ENCODE measurements at regions not wholly inside any gene's neighbourhood (a gene's known extent, or its start where the extent isn't known, plus 50 kb on each side); places are given as distances from the start of the nearest gene placed in this dataset.
"Not testable (repeated sequence)": the region's sequence is repeated elsewhere in the genome, so short reads cannot be mapped to it uniquely, and the experiment has no call there.

- ATAC-seq; DNase-seq (ENCODE audit: missing footprints); intact Hi-C loops (cut with DNase I): not testable (repeated sequence)
Measured at GRCh38 chr4:10388146-10388545, 69.1 kb downstream of the ZNF518B start.

GRCh38 chr4:10385994-10386394, 71.2 kb downstream of the ZNF518B start:
- DNase-seq (ENCODE audit: missing footprints), result no peak
- ATAC-seq, result no peak
- intact Hi-C loops (cut with DNase I), result no loop called here

DNA sequence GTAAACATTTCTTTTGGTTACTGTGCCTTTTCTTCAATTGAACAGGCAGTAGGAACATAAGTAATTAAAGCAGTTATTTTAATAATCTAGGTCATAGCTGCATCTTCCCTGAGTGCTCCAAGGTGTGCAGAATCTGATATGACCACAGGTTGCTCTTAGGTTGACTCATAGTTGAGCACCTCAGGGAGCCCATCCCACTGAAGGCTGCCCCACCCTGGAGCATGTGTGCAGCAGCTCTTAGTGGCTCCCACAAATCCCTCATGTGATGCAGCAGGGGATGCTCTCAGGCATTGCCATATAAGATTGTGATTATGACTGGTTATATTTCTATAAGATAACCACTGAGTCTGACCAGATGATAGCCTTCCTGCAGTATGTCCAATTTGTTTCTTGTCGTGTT, 72.3 kb downstream of the ZNF518B start:
- intact Hi-C loops (cut with DNase I), result no loop called here
- no peak for DNase-seq (ENCODE audit: missing footprints)
- ATAC-seq, result no peak

GRCh38 chr4:10383417-10383816, 73.8 kb downstream of the ZNF518B start:
- DNase-seq (ENCODE audit: missing footprints), result no peak
- intact Hi-C loops (cut with DNase I), result no loop called here
- ATAC-seq, result no peak

- ATAC-seq; DNase-seq (ENCODE audit: missing footprints); intact Hi-C loops (cut with DNase I): not testable (repeated sequence)
Measured at GRCh38 chr4:10382171-10382570, 75.1 kb downstream of the ZNF518B start.

DNA sequence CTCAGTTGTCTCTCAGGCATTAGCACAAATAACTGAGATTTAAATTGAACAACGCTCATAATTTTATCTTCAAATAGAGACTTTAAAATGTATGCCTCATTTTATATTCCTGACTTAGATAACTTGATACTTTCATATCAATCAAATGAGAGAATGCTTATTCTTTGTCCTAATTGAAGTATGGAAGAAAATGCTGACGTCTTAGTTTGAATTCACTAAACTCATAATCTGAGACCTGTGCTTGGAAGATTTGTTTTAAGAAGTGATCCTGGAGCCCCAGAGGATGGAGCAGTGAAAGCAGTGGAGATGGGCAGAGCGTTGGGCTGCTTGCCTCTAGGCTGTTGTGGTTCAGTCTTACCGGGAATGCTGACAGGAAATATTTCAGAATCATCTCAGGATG, 76.1 kb downstream of the ZNF518B start:
- DNase-seq (ENCODE audit: missing footprints) (no peak), ATAC-seq (no peak)
- intact Hi-C loops (cut with DNase I), result no loop called here

DNA sequence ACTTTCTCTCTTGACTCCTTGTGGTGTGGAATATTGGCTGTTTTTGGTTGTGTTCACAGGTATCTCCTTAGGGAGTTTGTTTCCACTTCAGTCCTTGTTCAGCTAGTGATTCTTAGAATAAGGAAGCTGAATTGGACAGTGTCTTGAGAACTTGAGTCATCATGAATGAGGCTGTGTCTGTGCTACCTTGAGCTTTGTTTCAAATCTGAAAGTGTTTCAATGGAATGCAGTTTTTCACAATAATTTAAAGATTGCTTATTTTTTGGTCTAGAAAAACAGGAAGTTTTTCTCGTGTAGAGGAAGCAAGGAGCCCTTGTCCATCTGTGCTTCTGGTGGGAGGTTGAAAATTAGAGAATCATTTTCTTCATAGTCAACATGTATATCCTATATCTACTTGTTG, 76.5 kb downstream of the ZNF518B start:
- intact Hi-C loops (cut with DNase I), result no loop called here
- DNase-seq (ENCODE audit: missing footprints), result no peak
- no peak for ATAC-seq

DNA sequence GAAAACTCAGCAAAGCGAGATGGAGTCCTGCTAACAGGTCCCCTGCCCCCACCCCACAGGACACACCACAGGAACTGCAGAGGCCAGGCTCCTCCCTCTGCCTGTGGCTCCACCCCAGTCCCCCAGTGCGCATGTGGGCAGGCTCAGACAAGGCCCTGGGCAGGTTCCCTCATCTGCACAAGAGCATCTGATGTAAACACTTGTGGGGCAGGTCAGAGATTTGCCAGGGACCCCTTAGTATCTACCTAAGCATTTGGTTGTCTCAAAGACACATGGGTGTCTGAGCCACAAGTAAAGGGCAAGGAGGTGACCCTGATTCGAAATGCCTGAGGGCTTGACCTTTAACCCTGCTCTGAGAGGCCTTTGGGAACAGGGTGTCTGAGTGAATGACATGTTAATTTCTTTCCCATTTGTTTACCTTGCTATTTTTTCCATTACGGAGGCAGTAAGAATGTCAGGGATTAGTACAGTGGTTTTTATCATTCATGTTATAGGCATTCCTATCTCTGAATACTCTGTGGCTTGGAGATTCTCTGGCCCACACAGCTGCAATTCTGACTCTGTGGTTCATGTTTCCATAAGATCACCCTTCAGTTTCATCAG, 85.3 kb downstream of the ZNF518B start:
- intact Hi-C loops (cut with DNase I), result no loop called here
- DNase-seq (ENCODE audit: missing footprints), result no peak
- no peak for ATAC-seq

- intact Hi-C loops (cut with DNase I), result no loop called here
- no peak for ATAC-seq
- DNase-seq (ENCODE audit: missing footprints), result no peak
Measured at GRCh38 chr4:10371121-10371520, 86.1 kb downstream of the ZNF518B start.

- intact Hi-C loops (cut with DNase I), result no loop called here
- ATAC-seq (no peak), DNase-seq (ENCODE audit: missing footprints) (no peak)
Measured at GRCh38 chr4:10369517-10369916, 87.7 kb downstream of the ZNF518B start.

- ATAC-seq, result no peak
- intact Hi-C loops (cut with DNase I), result no loop called here
Measured at GRCh38 chr4:10366628-10367027, 90.6 kb downstream of the ZNF518B start.

GRCh38 chr4:10364194-10364593, 93.0 kb downstream of the ZNF518B start:
- ATAC-seq, result no peak
- DNase-seq (ENCODE audit: missing footprints), result no peak
- intact Hi-C loops (cut with DNase I), result no loop called here

More at GRCh38 chr4:10366628-10367027, 90.6 kb downstream of the ZNF518B start:
- no peak for DNase-seq (ENCODE audit: missing footprints)

GRCh38 chr4:10354746-10355145, 102.5 kb downstream of the ZNF518B start:
- intact Hi-C loops (cut with DNase I), result no loop called here
- ATAC-seq (no peak), DNase-seq (ENCODE audit: missing footprints) (no peak)

DNA sequence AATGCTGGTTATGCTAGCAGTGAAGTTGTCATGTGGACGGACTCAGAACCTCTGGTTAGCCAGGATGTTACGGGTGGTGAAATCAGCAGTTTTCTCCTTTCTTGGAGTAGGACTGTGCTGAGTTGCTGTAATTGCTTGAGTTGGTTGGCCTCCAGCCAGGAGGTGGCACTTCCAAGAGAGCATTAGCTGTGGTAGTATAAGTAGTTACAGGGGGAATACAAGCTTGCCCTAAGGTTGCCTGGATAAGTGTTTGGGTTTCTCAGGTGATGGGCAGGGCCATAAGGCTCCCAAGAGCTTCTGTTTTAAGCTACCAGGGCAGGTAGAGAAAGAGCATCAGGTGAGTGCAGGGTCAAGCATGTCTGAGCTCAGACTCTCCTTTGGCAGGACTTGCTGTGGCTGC, 103.0 kb downstream of the ZNF518B start:
- DNase-seq (ENCODE audit: missing footprints) (no peak), ATAC-seq (no peak)
- intact Hi-C loops (cut with DNase I), result no loop called here

DNA sequence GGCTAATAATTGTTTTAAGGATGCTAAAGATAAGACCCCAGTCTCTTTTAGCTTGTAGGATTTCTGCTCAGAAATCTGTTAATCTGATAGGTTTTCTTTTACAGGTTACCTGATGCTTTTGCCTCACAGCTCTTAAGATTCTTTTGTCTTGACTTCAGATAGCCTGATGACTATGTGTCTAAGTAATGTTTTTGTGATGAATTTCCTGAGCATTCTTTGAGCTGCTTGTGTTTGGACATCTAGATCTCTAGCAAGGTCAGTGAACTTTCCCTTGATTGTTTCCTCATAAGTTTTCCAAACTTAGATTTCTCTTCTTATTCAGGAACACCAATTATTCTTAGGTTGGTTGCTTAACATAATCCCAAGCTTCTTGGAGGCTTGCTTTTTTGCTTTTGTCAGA, 104.1 kb downstream of the ZNF518B start:
- no peak for DNase-seq (ENCODE audit: missing footprints)
- intact Hi-C loops (cut with DNase I), result no loop called here

GRCh38 chr4:10348241-10348640, 109.0 kb downstream of the ZNF518B start:
- ATAC-seq (no peak), DNase-seq (ENCODE audit: missing footprints) (no peak)
- intact Hi-C loops (cut with DNase I), result no loop called here

More for the DNA sequence above, 104.1 kb downstream of the ZNF518B start:
- ATAC-seq, result no peak

DNA sequence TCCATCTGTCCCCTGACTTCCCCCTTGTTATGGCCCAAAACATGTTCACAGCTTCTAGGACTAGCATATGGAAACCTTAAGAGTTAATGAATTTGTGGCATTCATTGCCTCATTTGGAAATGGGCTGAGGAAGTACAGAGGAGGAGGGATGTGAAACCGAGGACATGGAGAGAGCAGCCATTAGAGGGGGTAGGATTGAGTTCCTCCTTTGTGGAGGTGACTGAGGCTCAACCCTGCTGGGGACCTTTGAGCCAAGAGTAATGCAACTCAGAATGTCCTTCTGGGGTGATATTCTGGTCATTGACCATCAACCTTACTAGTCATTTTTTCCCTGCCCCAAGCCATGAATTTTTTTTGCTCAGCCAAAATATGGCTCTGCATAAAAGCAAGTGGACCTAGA, 109.4 kb downstream of the ZNF518B start:
- intact Hi-C loops (cut with DNase I), result no loop called here
- ATAC-seq, result no peak
- DNase-seq (ENCODE audit: missing footprints), result no peak

GRCh38 chr4:10347281-10347795, 109.9 kb downstream of the ZNF518B start:
- ATAC-seq (no peak), DNase-seq (ENCODE audit: missing footprints) (no peak)
- intact Hi-C loops (cut with DNase I), result no loop called here

DNA sequence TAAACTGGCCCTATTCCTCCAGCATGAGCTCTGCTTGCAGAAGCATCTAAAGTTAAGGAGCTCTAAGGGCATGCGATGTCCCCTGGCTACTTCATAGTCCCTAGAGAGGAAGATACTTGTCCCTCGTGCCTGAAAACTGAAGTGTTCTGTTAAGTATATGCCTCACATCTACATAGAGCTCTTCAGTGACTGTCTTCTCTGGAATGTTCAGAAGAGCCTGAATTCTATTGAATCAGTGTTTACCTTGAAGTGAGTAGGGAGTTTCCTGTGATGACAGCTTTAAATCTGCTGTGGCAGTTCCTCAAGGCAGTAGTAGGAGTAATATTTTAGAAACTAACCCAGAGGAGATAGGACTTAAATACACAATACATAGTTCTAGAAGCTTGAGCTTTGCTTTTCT, 111.2 kb downstream of the ZNF518B start:
- no peak for ATAC-seq
- no peak for DNase-seq (ENCODE audit: missing footprints)
- intact Hi-C loops (cut with DNase I), result no loop called here

DNA sequence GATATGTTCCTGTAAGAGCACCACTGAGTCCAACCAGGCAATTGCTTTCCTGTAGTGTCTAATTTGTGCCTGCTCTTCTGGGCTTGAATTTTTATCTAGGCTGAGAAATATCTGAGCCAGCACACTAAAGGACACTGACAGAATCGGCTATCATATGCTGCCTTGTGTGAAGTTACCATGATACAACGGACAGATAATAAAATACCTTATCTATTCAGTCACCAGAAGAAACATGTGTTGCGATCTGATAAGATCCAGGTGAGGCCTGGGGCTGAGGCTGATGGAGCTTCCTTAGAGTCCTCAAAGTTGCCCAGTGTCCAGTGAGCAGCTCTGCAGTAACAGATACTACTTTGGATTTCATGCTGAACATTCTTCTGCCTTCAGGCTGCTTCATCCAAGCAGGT, 111.8 kb downstream of the ZNF518B start:
- ATAC-seq, result no peak

GRCh38 chr4:10344824-10345223, 112.4 kb downstream of the ZNF518B start:
- intact Hi-C loops (cut with DNase I), result no loop called here

More for the DNA sequence above, 111.8 kb downstream of the ZNF518B start:
- no peak for DNase-seq (ENCODE audit: missing footprints)
- intact Hi-C loops (cut with DNase I), result no loop called here

More at GRCh38 chr4:10344824-10345223, 112.4 kb downstream of the ZNF518B start:
- ATAC-seq (no peak), DNase-seq (ENCODE audit: missing footprints) (no peak)
